ENCODE measurements at regions not wholly inside any gene's neighbourhood (a gene's known extent, or its start where the extent isn't known, plus 50 kb on each side); places are given as distances from the start of the nearest gene placed in this dataset.

DNA sequence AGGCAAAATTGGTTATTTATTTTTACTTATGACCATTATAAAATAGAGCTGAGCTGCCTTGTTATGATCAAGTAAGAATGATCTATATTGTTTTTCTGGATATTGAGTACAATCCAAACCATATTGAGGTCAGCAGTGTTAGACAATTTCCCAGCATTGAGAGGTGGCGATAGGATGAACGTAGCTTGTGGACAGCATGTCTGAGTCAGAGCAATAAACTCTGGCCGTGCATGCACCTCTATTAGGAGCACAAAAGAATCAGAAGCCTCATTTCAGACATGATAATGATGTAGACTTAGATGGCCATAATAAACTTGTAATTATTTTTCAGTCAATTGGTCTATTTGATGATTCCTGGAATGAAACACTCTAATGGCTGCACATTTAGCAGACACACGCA, 491.6 kb downstream of the RIT2 start:
- DNase-seq (ENCODE audit: low read depth in 2 of 2): no peak

DNA sequence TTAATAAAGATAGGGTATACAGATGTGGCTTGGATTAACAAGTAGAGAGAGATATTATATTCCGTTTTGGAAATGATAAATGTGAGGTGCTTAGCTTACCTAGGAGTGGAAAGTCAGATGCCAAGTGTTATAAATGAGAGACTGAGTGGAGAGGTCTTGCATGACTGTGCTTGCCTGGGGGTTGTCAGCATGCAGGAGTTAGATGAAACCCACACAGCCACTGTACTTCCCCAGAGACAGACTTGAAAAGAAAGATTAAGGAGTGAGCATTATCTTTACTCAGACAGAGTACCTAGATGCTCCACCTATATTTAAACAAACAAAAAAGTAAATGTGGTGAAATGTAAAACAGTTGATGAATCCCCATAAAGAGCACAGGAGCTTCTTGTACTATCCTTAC, 482.7 kb downstream of the RIT2 start:
- DNase-seq (ENCODE audit: low read depth in 2 of 2): no peak

DNA sequence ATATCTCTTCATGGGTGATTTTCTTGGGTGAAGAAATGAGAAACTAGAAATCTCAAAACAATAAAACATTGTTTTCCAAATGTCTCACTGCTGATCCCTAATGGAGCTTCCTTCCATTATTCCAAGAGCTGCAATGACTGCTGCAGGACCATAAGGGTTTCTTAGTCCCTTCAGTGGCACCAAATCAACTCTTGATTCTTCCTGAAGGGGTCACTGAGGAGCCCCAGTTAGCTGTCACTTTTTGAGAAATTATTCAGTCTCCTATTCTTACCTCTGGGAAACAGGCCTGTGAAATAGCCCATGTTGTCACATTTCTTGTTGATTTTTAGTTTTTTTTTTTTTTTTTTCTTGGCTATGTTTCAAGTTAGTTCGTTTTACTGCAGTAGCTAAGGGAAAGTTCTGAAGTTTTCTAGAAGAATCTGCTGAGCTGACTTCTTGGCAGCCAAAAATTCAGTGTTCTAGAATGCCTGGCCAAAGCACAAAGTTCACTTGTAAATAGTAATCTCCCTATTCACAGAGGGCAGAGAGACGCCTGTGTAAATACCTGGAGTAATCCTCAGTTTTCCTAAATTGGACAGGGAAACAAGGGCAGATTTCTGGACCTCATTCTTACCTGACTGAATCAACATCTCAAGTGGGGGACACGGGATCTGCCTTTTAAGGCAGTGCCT, 480.0 kb downstream of the RIT2 start:
- DNase-seq (ENCODE audit: low read depth in 2 of 2): no peak

DNA sequence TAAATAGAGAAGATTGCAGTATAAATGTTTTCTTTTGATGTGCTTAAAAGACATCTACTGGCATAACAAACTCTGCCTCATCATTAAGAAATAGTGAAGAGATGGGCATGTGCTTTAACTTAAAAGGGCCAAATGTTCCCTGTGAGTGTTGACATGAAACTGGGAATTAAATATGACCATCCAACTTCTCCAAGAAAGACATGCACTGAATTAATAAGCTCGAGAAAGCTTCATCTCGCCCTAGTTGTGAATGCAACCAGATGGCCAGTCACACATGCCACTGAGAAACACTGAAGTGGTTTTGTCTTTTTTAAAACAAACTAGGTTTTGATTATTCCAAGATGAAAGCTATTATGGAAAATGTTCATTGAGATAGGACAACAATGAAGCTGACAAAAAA, 479.2 kb downstream of the RIT2 start:
- no peak for DNase-seq (ENCODE audit: low read depth in 2 of 2)

DNA sequence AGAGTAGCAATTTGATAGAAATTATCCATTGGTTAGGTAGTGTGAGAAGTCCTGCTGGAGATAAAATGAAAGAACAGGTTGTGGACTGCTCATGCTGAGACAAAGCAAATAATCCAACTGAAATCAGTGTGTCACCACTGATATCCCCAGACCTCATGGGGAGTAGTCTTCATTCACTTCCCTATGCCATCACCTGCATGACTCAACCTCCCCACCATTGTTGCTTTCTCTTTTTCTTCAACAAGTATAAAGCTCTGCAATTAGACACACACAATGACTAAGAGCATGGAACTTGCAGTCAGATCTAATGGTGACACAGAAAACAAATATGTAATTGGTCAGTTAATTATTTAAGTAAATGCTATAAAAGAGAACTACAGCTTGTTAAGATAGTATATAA, 475.3 kb downstream of the RIT2 start:
- no peak for DNase-seq (ENCODE audit: low read depth in 2 of 2)

DNA sequence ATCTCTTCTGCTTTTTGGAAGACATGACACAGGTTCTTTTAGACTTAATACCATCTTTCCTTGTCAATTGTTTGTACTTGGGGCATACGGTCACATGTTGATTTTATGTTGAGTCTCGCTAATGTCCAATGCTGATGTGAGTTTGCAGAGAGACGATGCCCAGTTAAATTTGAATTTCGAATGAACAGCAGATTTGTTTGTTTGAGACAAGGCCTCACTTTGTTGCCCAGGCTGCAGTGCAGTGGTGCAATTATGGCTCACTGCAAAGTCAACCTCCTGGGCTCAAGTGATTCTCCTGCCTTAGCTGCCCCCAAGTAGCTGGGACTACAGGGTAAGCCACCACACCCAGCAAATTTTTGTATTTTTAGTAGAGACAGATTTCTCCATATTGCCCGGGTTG, 473.5 kb downstream of the RIT2 start:
- DNase-seq (ENCODE audit: low read depth in 2 of 2): no peak

DNA sequence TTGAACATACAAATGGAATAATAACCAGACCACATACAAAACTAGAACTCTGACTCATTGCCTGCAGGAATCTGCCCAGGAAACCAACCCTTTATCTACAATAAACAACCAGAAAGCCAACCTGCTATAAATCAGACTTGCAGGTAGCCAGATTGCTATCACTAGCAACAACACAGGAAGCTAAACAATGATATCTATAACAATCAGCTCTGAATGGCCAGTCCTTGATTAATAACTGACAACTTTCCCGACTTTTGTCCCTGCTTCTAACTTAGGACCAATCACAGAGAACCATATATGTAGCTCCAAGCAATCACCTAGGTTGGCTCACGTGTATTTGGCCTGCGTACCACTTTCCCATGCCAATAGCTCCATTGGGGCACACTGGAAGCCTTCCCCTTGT, 470.8 kb downstream of the RIT2 start:
- no peak for DNase-seq (ENCODE audit: low read depth in 2 of 2)

DNA sequence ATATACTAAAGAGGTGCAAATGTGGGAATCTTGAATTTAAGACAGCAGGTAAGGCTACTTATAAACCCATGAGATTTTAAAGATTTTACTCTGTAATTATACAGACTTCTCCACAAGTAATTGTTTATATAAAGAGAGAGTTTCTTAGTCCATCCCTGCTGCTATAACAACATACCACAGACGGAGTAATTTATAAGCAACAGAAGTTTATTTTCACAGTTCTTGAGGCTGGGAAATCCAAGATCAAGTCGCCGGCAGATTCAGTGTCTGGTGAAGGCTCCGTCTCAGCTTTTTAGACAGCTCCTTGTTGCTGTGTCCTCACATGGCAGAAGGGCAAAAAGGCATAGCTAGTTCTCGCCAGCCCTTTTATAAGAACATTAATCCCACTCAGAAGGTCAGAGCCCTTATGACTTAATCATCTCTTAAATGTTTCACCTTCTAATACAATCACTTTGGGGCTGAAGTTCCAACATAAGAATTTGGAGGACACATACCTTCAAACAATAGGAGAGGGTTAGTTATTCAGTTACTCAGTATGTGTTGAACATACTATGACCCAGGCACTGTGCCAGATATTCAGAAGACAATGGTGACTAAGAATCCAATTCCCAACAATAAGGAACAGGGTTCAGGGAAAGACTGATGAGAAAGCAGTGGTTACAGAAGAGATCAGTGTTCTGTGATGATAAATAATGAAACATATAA, 466.0 kb downstream of the RIT2 start:
- no peak for DNase-seq (ENCODE audit: low read depth in 2 of 2)

DNA sequence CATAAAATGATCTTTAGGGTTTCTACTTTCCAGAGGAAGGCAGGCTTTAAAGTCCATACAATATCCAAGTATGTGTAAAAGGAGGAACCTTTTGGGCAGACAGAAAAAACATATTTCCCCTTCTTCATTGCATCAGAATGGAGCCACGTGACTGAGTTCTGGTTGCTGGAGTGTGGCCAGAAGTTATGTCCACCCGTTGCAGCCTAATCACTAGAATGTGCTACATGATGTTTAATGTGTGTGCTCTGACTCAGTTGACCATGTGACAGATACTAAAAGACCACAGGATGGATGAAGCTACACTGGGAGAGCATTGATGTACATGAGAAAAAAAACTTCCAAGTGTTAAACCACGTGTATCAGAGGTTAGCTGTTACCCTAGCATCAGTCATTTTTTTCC, 460.9 kb downstream of the RIT2 start:
- DNase-seq (ENCODE audit: low read depth in 2 of 2): no peak

DNA sequence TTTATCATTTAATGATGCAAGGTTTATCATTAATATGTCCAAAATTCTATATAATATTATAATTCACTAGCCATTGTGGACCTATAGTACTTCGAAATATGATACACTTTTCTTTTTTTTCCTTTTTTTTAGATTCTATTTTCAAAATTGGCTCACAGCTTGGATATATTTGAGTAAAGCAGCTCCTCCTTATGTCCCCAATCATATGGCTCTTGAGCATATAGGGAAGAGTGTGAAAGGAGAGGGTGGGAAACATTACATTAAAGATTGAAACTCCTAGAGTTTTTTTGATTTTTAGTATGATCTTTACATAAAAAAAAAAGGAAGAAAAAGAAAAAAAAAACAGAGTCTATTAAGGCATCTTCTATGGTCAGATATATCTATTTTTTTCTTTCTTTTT, 457.9 kb downstream of the RIT2 start:
- DNase-seq (ENCODE audit: low read depth in 2 of 2): no peak

DNA sequence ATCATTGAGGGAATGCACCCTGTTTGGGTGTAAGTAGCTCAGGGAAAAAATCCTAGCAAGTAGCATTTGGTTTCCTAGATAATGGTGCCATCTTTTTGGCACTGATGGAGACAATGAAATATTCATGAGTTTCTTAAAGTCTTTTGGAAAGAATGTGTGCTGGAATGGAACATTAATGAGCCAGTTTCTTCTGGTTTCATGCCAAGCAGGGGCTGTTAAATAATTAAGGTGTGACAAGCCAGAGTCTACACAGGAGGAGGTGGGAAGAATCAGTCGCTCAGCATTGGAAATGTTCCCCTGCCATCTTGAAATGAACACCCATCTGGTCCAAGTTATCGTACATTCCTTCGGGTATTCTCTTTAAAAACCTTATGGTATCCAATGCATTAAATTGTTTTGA, 457.3 kb downstream of the RIT2 start:
- no peak for DNase-seq (ENCODE audit: low read depth in 2 of 2)

DNA sequence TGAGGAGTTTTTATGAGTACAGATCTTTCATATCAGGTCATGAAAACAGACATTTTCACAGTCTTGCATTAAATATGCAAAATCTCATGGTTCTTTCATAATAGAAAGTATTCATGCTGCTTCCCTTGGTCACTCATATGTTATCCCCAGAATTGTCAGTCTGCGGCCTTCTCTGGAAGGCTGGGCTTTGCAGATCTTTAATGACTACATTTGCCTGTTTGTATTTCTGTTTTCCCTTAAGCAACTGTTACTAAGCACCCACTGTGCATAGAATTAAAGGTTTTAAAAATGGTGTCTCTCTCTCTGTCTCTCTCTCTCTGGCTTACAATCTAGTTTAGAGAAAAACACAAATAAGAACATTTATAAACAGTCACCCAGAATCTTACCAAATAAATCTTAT, 456.3 kb downstream of the RIT2 start:
- DNase-seq (ENCODE audit: low read depth in 2 of 2): no peak

DNA sequence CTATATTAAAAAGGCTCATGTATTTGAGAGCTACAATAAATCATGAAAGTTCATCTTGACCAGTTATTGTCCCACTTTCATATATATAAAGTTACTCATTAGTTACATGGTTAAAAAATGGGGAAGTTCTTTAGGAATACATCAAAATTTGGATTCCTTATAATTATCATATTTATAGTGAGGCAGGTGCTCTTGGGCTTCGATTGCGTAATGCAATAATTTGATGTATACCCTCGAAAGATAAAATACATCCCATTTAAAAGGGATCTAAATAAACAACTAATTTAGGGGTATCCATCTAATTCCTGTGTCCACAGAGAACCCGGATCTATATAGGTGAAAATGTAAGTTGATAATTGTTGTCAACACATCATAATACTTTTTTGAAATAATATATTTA, 444.6 kb downstream of the RIT2 start:
- no peak for DNase-seq (ENCODE audit: low read depth in 2 of 2)

DNA sequence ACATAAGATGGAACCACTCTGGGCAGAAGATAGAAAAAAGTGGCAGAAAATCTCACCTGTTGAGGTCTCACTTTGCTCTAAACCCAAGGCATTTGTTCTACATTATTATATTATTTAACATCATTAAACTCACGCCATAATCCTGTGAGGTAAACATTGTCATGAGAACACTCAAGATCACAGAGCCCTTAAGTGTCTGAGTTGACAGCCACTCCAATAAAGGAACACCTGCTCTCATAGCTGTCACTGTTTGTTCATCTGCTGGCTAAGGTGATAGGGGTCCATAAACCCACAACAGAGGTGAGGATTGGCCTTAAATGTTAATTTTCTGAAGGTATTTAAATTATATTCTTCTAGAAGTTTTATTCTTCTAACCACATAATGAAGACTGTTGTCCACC, 439.7 kb downstream of the RIT2 start:
- no peak for DNase-seq (ENCODE audit: low read depth in 2 of 2)

DNA sequence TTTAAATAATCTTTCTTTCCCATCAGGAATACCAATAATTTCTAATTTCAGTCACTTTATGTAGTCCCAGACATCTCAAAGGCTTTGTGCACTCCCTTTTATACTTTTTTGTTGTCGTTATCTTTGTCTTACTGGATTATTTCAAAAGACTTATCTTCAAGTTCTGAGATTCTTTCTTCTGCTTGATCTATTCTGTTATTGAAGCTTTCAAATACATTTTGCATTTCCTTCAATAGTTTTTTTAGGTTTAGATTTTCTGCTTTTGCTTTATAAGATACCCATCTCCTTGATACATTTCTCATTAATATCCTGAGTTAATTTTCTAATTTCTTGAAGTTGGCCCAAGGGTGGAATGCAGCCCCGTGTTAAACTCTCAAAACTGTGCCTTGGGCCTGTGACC, 432.4 kb downstream of the RIT2 start:
- no peak for DNase-seq (ENCODE audit: low read depth in 2 of 2)

DNA sequence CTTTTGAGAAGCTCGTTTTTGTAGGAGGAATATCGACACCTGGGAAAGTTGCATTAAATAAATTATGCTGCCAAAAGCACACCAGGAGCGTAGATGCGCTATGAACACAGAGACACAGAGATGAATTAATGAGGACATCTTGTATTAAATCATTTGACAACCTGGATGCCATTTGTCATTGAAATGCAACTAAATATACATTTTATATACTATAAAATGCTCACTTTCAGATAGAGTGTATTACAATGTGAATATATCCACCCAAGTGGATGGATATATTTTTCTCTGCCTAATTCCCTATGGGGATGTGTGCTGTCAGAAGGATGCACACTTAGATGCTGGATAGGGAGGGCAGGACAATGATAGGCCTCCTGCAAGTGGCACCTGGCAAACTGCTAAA, 426.2 kb downstream of the RIT2 start:
- DNase-seq (ENCODE audit: low read depth in 2 of 2): no peak

Measured in stimulated activated CD8-positive, alpha-beta memory T cell treated with anti-CD3 and anti-CD28 coated beads, Interleukin-7, amount 100 ng/mL, for 1 hour (primary cell).